ENCODE measurements at regions not wholly inside any gene's neighbourhood (a gene's known extent, or its start where the extent isn't known, plus 50 kb on each side); places are given as distances from the start of the nearest gene placed in this dataset.

DNA sequence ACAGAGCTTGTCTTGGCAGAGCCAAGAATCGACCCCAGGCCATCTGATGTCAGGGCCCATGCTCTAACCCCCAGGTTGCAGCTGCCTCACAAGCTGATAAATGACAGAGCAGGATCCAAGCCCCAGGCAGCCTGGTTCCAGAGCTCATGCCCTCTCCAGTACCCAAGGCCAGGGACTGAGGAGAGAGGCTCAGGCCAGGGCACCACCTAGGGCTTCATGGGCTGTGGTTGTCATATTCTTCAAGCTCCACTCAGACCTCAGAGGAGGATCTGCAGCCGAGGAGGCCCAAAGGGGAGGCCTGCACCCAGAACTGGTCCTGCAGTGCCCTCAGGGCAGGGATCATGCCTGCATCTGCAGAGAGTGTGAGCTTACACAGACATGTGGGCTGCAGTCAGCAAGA is 301.1 kb downstream of the MATN1 start:
- TF ChIP-seq REST (IDR thresholded peaks at IDR 0.05; ENCODE audit: insufficient read depth in 1 of 2, low read depth in 2 of 2, low read length in 2 of 2): no peak
- TF ChIP-seq TAF1 (IDR thresholded peaks at IDR 0.05; ENCODE audit: borderline replicate concordance, insufficient read depth, low read length): no peak
- no peak for TF ChIP-seq FOXP2 (optimal IDR thresholded peaks at IDR 0.05; ENCODE audit: borderline replicate concordance, extremely low read depth, extremely low read length, insufficient read depth)
- no peak for TF ChIP-seq POLR2AphosphoS5 (IDR thresholded peaks at IDR 0.05; ENCODE audit: low read depth, low read length)
- no peak for TF ChIP-seq SIN3A (IDR thresholded peaks at IDR 0.05; ENCODE audit: borderline replicate concordance, insufficient read depth, low read length)

GRCh38 chr1:30420519-30421050 is 302.8 kb downstream of the MATN1 start:
- no peak for TF ChIP-seq REST (IDR thresholded peaks at IDR 0.05; ENCODE audit: insufficient read depth in 1 of 2, low read depth in 2 of 2, low read length in 2 of 2)

DNA sequence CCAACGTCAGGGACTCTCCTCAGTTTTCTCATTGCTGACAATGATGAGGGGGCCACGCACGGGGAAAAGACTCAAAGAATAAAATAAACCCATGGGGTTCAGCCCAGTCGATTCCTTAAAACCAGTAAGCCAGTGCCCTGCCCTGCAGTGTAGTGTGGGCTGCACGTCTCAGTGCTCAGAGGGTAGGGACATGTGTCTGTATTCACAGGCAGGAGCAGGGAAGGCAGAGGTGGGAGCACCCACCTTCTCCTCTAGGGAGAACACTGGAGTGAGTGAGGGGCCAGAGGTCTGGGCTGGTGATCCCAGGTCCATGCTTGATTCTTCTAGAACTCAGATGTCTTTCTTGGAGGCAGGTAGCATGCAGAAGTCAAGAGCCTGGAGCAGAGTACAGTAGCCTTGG is 303.6 kb downstream of the MATN1 start:
- TF ChIP-seq POLR2AphosphoS5 (IDR thresholded peaks at IDR 0.05; ENCODE audit: low read depth, low read length): no peak
- no peak for TF ChIP-seq SIN3A (IDR thresholded peaks at IDR 0.05; ENCODE audit: borderline replicate concordance, insufficient read depth, low read length)
- no peak for TF ChIP-seq TAF1 (IDR thresholded peaks at IDR 0.05; ENCODE audit: borderline replicate concordance, insufficient read depth, low read length)
- TF ChIP-seq FOXP2 (optimal IDR thresholded peaks at IDR 0.05; ENCODE audit: borderline replicate concordance, extremely low read depth, extremely low read length, insufficient read depth): no peak
- TF ChIP-seq REST (IDR thresholded peaks at IDR 0.05; ENCODE audit: insufficient read depth in 1 of 2, low read depth in 2 of 2, low read length in 2 of 2): no peak

- TF ChIP-seq SIN3A (IDR thresholded peaks at IDR 0.05; ENCODE audit: borderline replicate concordance, insufficient read depth, low read length) (no peak), POLR2AphosphoS5 (IDR thresholded peaks at IDR 0.05; ENCODE audit: low read depth, low read length) (no peak), FOXP2 (optimal IDR thresholded peaks at IDR 0.05; ENCODE audit: borderline replicate concordance, extremely low read depth, extremely low read length, insufficient read depth) (no peak), REST (IDR thresholded peaks at IDR 0.05; ENCODE audit: insufficient read depth in 1 of 2, low read depth in 2 of 2, low read length in 2 of 2) (no peak), TAF1 (IDR thresholded peaks at IDR 0.05; ENCODE audit: borderline replicate concordance, insufficient read depth, low read length) (no peak)
These were observed 304.3 kb downstream of the MATN1 start for GRCh38 chr1:30418939-30419720.

Data from PFSK-1 (cell line).